ENCODE measurements at regions not wholly inside any gene's neighbourhood (a gene's known extent, or its start where the extent isn't known, plus 50 kb on each side); places are given as distances from the start of the nearest gene placed in this dataset.

GRCh38 chr12:67145692-67146091 is 123.5 kb upstream of the CAND1 start:
- TF ChIP-seq MTA3 (CRISPR knock-in tag; IDR thresholded peaks at IDR 0.05) (no peak), POLR2A (IDR thresholded peaks at IDR 0.05; ENCODE audit: insufficient read depth in 1 of 2, low read depth in 2 of 2, low read length in 2 of 2) (no peak), POLR2AphosphoS5 (IDR thresholded peaks at IDR 0.05; ENCODE audit: low read depth, low read length) (no peak), JUNB (CRISPR knock-in tag; IDR thresholded peaks at IDR 0.05; ENCODE audit: borderline replicate concordance) (no peak), JUND (CRISPR knock-in tag; IDR thresholded peaks at IDR 0.05) (no peak), JUN (CRISPR knock-in tag; IDR thresholded peaks at IDR 0.05) (no peak), ZBTB3 (CRISPR knock-in tag; IDR thresholded peaks at IDR 0.05; ENCODE audit: borderline replicate concordance, low read depth) (no peak), HNF4G (IDR thresholded peaks at IDR 0.05; ENCODE audit: borderline replicate concordance, low read depth, low read length) (no peak), HNF4G (CRISPR knock-in tag; IDR thresholded peaks at IDR 0.05; ENCODE audit: borderline replicate concordance, low read depth) (no peak), ZNF513 (CRISPR knock-in tag; conservative IDR thresholded peaks at IDR 0.05) (no peak)
- TF ChIP-seq, protein P1, sequence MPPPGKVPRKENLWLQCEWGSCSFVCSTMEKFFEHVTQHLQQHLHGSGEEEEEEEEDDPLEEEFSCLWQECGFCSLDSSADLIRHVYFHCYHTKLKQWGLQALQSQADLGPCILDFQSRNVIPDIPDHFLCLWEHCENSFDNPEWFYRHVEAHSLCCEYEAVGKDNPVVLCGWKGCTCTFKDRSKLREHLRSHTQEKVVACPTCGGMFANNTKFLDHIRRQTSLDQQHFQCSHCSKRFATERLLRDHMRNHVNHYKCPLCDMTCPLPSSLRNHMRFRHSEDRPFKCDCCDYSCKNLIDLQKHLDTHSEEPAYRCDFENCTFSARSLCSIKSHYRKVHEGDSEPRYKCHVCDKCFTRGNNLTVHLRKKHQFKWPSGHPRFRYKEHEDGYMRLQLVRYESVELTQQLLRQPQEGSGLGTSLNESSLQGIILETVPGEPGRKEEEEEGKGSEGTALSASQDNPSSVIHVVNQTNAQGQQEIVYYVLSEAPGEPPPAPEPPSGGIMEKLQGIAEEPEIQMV (CRISPR knock-in tag; IDR thresholded peaks at IDR 0.05; ENCODE audit: low read depth), result no peak
- TF ChIP-seq, protein P2, sequence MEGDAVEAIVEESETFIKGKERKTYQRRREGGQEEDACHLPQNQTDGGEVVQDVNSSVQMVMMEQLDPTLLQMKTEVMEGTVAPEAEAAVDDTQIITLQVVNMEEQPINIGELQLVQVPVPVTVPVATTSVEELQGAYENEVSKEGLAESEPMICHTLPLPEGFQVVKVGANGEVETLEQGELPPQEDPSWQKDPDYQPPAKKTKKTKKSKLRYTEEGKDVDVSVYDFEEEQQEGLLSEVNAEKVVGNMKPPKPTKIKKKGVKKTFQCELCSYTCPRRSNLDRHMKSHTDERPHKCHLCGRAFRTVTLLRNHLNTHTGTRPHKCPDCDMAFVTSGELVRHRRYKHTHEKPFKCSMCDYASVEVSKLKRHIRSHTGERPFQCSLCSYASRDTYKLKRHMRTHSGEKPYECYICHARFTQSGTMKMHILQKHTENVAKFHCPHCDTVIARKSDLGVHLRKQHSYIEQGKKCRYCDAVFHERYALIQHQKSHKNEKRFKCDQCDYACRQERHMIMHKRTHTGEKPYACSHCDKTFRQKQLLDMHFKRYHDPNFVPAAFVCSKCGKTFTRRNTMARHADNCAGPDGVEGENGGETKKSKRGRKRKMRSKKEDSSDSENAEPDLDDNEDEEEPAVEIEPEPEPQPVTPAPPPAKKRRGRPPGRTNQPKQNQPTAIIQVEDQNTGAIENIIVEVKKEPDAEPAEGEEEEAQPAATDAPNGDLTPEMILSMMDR (CRISPR knock-in tag; IDR thresholded peaks at IDR 0.05), result no peak

Data from HepG2 (cell line).